ENCODE measurements at regions not wholly inside any gene's neighbourhood (a gene's known extent, or its start where the extent isn't known, plus 50 kb on each side); places are given as distances from the start of the nearest gene placed in this dataset.

- TF ChIP-seq CTCF (IDR thresholded peaks at IDR 0.05) (no peak), EZH2 (IDR thresholded peaks at IDR 0.05; ENCODE audit: borderline replicate concordance, insufficient read depth, low read depth, low read length, poor library complexity, severe bottlenecking) (no peak)
These were observed 336.4 kb upstream of the E2F7 start for GRCh38 chr12:77401770-77402081.
